GF-D8 (cell line): ENCODE measurements at regions not wholly inside any gene's neighbourhood (a gene's known extent, or its start where the extent isn't known, plus 50 kb on each side); places are given as distances from the start of the nearest gene placed in this dataset.
"Not testable (repeated sequence)": the region's sequence is repeated elsewhere in the genome, so short reads cannot be mapped to it uniquely, and the experiment has no call there.

Source experiments
- DNase-seq: peaks from one replicate; lab custom pipeline; 2025; lab: John Stamatoyannopoulos, UW

DNA sequence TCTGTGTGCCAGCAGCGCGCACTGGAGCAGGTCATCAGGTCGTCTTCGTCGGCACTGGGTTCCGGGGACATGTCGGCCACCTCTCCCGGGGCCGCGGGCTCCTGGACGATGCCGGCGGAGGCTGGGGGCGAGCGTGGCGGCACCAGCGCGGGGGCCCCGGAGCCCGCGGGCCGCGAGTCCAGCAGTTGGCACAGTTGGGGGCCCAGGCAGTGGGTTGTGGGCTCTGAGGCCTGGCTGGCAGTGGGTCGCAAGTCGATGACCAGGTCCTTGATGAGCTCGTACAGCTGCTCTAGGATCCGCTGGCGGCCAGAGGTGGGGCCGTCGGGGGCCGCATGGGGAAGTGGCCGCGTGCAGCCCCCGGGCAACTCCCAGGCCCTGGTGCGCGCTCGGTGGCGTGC, 300.5 kb downstream of the CCDC74A start:
- DNase-seq: no peak

- DNase-seq: not testable (repeated sequence)
These were observed 301.2 kb downstream of the CCDC74A start for GRCh38 chr2:131828633-131829455.

- DNase-seq: not testable (repeated sequence)
These were observed 302.0 kb downstream of the CCDC74A start for GRCh38 chr2:131829456-131830241.

GRCh38 chr2:131830242-131830945, 302.7 kb downstream of the CCDC74A start:
- DNase-seq: not testable (repeated sequence)

DNA sequence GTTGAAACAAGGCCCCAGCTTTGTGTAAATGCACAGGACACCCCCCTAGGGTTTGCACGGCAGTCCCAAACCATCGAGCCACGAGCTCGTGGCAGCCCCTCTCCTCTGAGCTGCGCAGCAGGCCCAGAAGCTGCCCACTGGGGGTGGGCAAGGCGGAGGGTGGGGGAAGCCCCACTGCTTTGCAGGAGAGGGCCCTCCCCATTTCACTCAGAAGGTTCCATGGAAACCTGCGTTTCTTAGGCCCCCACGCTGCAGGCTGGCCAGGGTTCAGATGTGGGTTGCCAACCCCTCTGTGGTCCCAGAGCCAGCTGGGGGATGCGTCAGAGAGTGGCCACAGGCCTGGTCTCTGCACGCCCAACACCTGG, 303.2 kb downstream of the CCDC74A start:
- DNase-seq: not testable (repeated sequence)

DNA sequence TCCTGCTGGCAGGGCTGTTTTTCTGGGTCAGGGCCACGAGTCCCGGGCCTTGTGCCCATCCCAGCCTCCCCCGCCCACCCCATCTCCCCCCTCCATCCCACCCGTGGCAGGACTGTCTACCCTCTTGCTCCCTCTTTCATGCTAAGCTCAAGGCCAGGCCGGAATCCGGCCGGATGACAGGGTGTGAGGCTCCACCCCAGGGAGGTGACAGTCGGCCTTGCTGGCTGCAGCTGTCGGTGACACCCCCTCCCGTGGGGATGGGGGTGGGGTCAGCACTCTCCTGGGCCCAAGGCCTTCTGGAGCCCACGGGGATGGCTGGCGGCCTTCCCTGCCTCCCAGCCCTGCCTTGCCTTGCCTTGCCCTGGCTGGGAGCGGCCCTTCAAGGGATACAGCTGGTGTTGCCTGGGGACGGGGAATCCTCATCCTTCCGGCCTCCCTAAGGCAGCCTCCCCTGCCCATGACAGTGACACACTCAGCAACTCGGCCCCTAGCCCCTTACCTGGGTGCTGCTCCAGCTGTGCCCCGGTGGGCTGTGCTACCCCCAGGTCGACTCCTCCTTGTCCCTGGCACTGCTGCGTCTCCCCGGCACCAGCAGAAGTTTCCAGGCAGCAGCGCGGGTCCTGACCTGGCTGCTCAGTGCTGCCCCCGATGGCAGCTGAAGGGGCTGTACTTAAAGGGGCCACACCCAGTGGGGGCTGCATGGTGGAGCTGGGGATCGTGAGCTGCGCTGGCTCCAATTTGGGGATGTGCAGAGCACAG, 303.9 kb downstream of the CCDC74A start:
- DNase-seq: not testable (repeated sequence)

DNA sequence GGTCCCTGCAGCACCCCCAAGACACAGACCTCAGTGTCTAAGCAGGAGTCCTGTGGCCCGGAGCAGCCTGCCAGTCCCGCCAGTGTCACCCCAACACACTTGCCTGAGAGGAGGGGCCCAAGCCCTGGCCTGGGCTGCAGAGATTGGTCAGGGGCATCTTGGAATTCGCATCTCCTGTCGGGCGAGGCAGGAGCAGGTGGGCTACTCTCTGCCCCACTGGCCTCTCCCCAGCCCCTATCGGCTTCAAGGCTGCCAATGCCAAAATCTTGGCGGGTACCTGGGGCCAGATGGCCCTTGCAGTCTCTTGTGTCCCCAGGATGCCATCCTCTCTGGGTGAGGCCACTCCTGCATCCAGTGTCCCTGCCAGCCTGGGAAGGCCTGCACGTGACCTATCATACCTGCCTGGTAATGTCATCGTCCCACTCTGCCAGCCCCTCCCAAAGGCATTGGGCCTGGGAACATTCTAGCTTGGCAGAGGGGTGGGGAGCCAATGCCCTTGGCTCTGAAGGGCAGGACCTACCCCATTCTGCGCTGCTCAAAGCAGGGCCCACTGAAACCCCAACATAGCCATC, 304.6 kb downstream of the CCDC74A start:
- not testable (repeated sequence) for DNase-seq

DNA sequence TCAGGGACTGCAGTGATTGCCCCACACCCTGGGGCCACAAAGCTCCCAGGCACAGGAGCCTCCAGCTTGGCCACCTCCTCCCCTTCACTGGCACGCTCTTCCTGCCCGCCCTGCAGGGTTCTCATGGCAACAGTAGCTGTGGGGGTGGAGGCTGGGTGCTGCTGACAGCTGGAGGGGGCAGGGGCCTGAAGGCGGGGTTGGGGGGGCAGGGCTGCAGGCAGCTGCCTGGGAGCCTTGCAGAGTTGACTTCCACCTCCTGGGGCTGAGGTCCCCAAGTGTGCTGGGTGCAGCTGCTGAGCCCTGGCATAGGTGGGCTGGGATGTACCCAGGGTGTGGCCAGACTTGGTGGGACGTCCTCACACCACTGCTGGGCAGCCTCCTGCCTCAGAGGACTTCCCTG, 305.2 kb downstream of the CCDC74A start:
- not testable (repeated sequence) for DNase-seq

- not testable (repeated sequence) for DNase-seq
These were observed 305.9 kb downstream of the CCDC74A start for GRCh38 chr2:131833367-131834202.

GRCh38 chr2:131834203-131835020, 306.7 kb downstream of the CCDC74A start:
- DNase-seq: not testable (repeated sequence)

DNA sequence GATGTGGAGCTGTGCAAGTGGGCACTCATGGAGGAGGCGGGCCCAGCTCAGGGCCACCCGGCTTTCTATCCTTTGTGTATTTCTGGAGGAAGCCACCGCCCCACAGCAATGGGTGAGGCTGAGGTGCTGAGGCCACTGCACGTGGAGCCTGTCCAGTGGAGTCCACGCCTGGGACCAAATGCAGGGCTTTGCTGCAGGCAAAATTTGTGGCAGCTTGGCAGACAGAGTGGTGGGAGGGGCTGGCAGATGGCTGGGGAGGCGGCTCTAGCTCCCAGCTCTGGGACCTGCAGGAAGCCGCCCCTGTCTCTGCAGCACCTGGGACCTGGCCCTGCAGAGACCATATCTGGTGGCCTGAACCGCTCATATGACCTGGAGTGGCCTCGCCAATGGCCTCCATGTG, 307.3 kb downstream of the CCDC74A start:
- not testable (repeated sequence) for DNase-seq

GRCh38 chr2:131835621-131836091, 308.0 kb downstream of the CCDC74A start:
- no peak for DNase-seq

DNA sequence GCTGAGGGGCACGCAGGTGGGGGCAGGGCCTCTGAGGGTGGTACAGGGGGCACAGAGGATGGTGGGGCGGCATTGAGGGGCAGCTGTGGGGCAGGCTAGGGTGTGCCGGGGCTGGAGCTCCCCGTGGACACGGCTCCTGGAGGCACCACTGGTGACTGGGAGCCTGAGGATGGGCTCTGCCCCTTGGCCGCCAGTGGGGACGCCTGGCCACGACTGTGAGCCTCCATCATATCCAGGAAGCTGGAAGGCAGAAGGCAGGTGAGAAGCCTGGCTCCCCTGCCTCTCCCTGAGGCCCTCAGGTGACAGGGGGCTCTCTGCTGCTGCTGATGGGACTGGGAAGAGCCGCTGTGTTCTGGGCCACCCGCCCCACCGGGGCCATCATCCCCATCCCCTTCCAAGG, 308.4 kb downstream of the CCDC74A start:
- DNase-seq: not testable (repeated sequence)

GRCh38 chr2:131844044-131844443, 316.4 kb downstream of the CCDC74A start:
- not testable (repeated sequence) for DNase-seq

DNA sequence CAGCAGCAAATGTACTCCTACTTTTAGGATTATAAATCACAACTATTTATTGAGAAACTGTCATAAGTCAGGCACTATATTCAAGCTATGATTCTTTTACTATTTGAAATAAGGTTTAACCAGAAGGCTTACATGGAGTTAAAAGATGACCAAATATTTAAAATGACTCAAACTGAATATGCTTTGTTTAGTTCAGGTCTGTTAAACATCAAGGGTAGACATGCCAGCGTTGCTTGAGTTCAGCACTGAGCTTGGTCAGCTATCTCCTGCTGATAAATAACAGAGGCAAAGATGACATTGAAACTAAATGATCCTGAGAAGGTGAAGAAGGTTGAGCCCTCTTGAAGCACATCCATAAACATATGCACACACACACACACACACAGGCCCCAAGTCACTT, 305.6 kb downstream of the ANKRD30BL start:
- not testable (repeated sequence) for DNase-seq

- DNase-seq: not testable (repeated sequence)
These were observed 303.6 kb downstream of the ANKRD30BL start for GRCh38 chr2:131858197-131858596.
